OCI-LY7 (cell line): ENCODE measurements at regions not wholly inside any gene's neighbourhood (a gene's known extent, or its start where the extent isn't known, plus 50 kb on each side); places are given as distances from the start of the nearest gene placed in this dataset.

ENCODE experiments used
- EZH2phosphoT487 ChIP-seq: fragments of 200-600 bp; sonication (generic); IDR thresholded peaks from 2 replicates; pipeline ENCODE4 v1.6.1; 2018; ENCODE audit warnings: low read depth, borderline replicate concordance, mild to moderate bottlenecking, mixed run types, antibody characterized with exemption, low read length, moderate library complexity, mixed read lengths
- TF ChIP-seq, protein P1 (sequence below): fragments of 200-600 bp; sonication (generic); conservative IDR thresholded peaks from 2 replicates; pipeline ENCODE4 v1.5.1; 2014; ENCODE audit warnings: mild to moderate bottlenecking, antibody characterized with exemption, low read length, moderate library complexity, mixed read lengths

DNA sequence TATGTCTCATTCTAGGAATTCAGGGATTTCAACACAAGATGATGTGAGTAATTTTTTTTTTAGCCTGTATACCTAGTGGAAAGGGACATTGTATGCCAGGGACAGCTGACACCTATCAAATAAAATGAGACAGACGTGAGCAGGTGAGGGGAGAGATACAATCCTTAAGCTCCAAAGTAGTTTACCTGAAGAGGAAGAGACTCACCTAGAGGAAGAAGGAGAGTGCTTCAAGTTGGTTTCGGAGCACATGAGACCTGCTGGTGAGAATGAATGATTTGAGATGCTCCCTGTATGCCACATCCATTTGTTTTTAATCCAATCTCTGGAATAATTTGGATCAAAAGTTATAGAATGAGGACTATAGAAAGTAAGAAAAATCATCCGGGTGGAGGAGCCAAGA is 915.4 kb upstream of the FBXO33 start:
- TF ChIP-seq, protein P1, sequence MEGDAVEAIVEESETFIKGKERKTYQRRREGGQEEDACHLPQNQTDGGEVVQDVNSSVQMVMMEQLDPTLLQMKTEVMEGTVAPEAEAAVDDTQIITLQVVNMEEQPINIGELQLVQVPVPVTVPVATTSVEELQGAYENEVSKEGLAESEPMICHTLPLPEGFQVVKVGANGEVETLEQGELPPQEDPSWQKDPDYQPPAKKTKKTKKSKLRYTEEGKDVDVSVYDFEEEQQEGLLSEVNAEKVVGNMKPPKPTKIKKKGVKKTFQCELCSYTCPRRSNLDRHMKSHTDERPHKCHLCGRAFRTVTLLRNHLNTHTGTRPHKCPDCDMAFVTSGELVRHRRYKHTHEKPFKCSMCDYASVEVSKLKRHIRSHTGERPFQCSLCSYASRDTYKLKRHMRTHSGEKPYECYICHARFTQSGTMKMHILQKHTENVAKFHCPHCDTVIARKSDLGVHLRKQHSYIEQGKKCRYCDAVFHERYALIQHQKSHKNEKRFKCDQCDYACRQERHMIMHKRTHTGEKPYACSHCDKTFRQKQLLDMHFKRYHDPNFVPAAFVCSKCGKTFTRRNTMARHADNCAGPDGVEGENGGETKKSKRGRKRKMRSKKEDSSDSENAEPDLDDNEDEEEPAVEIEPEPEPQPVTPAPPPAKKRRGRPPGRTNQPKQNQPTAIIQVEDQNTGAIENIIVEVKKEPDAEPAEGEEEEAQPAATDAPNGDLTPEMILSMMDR, result no peak
- no peak for TF ChIP-seq EZH2phosphoT487
